ENCODE measurements at regions not wholly inside any gene's neighbourhood (a gene's known extent, or its start where the extent isn't known, plus 50 kb on each side); places are given as distances from the start of the nearest gene placed in this dataset.

- no peak for TF ChIP-seq ETV6 (conservative IDR thresholded peaks at IDR 0.05 in 1 of 2, IDR thresholded peaks at IDR 0.05 in 1 of 2; ENCODE audit: borderline replicate concordance in 1 of 2, low read depth in 1 of 2)
- no peak for TF ChIP-seq ELK1 (IDR thresholded peaks at IDR 0.05; ENCODE audit: low read depth, low read length)
- no peak for TF ChIP-seq KLF5 (IDR thresholded peaks at IDR 0.05; ENCODE audit: partially characterized antibody)
- no peak for TF ChIP-seq CEBPZ (IDR thresholded peaks at IDR 0.05; ENCODE audit: low read depth, low read length)
- 0 out of 2 replicates have a peak, but pooled peaks have one; percentile 21 for TF ChIP-seq NR2C1 (IDR thresholded peaks at IDR 0.05)
- peak; percentile 64 for TF ChIP-seq PKNOX1 (IDR thresholded peaks at IDR 0.05)
- no peak for TF ChIP-seq BCLAF1 (IDR thresholded peaks at IDR 0.05)
- no peak for TF ChIP-seq USF2 (IDR thresholded peaks at IDR 0.05; ENCODE audit: borderline replicate concordance, low read depth, low read length)
- no peak for TF ChIP-seq GATAD2B (conservative IDR thresholded peaks at IDR 0.05; ENCODE audit: low read depth)
- no peak for TF ChIP-seq SREBF1 (IDR thresholded peaks at IDR 0.05; ENCODE audit: low read length)
- TF ChIP-seq SKIL (IDR thresholded peaks at IDR 0.05; ENCODE audit: low read depth, poor library complexity, severe bottlenecking): no peak
- TF ChIP-seq JUNB (IDR thresholded peaks at IDR 0.05): no peak
- no peak for TF ChIP-seq TCF12 (IDR thresholded peaks at IDR 0.05; ENCODE audit: low read depth, low read length)
- peak; percentile 53; the same call in 1 of the 2 replicates for TF ChIP-seq NBN (IDR thresholded peaks at IDR 0.05)
- no peak for TF ChIP-seq YBX1 (IDR thresholded peaks at IDR 0.05)
- TF ChIP-seq CBFB (IDR thresholded peaks at IDR 0.05; ENCODE audit: low read depth): no peak
- peak; percentile 27; the same call in 1 of the 2 replicates for TF ChIP-seq BCL11A (IDR thresholded peaks at IDR 0.05; ENCODE audit: low read depth, low read length)
- no peak for TF ChIP-seq CBX3 (IDR thresholded peaks at IDR 0.05; ENCODE audit: borderline replicate concordance, low read depth)
- no peak for TF ChIP-seq CHD2 (IDR thresholded peaks at IDR 0.05; ENCODE audit: borderline replicate concordance, low read depth, low read length)
Measured at GRCh38 chr6:94953867-94954631, 623.3 kb upstream of the MANEA start (continued).

Data from GM12878 (cell line).